GM23338 (cell line): ENCODE measurements at regions not wholly inside any gene's neighbourhood (a gene's known extent, or its start where the extent isn't known, plus 50 kb on each side); places are given as distances from the start of the nearest gene placed in this dataset.

Experiments used
- ATAC-seq: fragments of 200-7000 bp; cut with Tn5 transposase; 3 replicates; pipeline ENCODE4 v1.9.1; 2020
- DNase-seq: peaks from one replicate; pipeline ENCODE4 v3.0.0-alpha.2; 2015; ENCODE audit warnings: low spot score
- H2AFZ ChIP-seq: fragments of 200-600 bp; sonication (generic); 2 replicates; pipeline ENCODE4 v1.8.0; 2016; ENCODE audit warnings: antibody characterized with exemption, mild to moderate bottlenecking, moderate library complexity
- H3F3A ChIP-seq: fragments of 200-600 bp; sonication (generic); replicated peaks from 2 replicates; pipeline ENCODE4 v1.8.0; 2017; ENCODE audit warnings: antibody characterized with exemption, mixed run types, low read depth
- H3K27ac ChIP-seq: fragments of 200-600 bp; sonication (generic); 2 replicates; pipeline ENCODE4 v1.6.1; 2016; ENCODE audit warnings: low read depth
- H3K27me3 ChIP-seq: fragments of 200-600 bp; sonication (generic); 2 replicates; pipeline ENCODE4 v1.8.0; 2016; ENCODE audit warnings: mild to moderate bottlenecking, mixed run types, moderate library complexity; ENCODE audit not compliant: insufficient read depth
- H3K36me3 ChIP-seq: fragments of 200-600 bp; sonication (generic); 2 replicates; pipeline ENCODE4 v1.8.0; 2016; ENCODE audit warnings: mild to moderate bottlenecking; ENCODE audit not compliant: insufficient read depth
- H3K4me1 ChIP-seq: fragments of 200-600 bp; sonication (generic); 2 replicates; pipeline ENCODE4 v1.8.0; 2016; ENCODE audit warnings: mild to moderate bottlenecking, moderate library complexity; ENCODE audit not compliant: insufficient read depth
- H3K4me2 ChIP-seq: fragments of 200-600 bp; sonication (generic); 2 replicates; pipeline ENCODE4 v1.7.1; 2017; ENCODE audit warnings: mixed run types
- H3K4me3 ChIP-seq: fragments of 200-600 bp; sonication (generic); 2 replicates; pipeline ENCODE4 v1.6.1; 2016; ENCODE audit warnings: mixed run types
- H3K79me2 ChIP-seq: fragments of 200-600 bp; sonication (generic); replicated peaks from 2 replicates; pipeline ENCODE4 v1.8.0; 2017; ENCODE audit warnings: mild to moderate bottlenecking; ENCODE audit not compliant: insufficient read depth
- H3K9me2 ChIP-seq: fragments of 200-600 bp; sonication (generic); 2 replicates; pipeline ENCODE4 v1.8.0; 2017; ENCODE audit not compliant: insufficient read depth
- H4K20me1 ChIP-seq: fragments of 200-600 bp; sonication (generic); replicated peaks from 2 replicates; pipeline ENCODE4 v1.8.0; 2017; ENCODE audit warnings: mild to moderate bottlenecking; ENCODE audit not compliant: insufficient read depth
- H3K27ac Mint-ChIP-seq: 2 replicates; pipeline ENCODE4 v1.8.0; 2020; ENCODE audit warnings: inconsistent platforms, mild to moderate bottlenecking, moderate library complexity, mixed read lengths
- H3K27me3 Mint-ChIP-seq: 3 replicates; pipeline ENCODE4 v1.8.0; 2022; ENCODE audit warnings: low read depth, mild to moderate bottlenecking, moderate library complexity, mixed read lengths, inconsistent platforms; ENCODE audit not compliant: insufficient read depth, poor library complexity
- H3K36me3 Mint-ChIP-seq: 3 replicates; pipeline ENCODE4 v1.8.0; 2021; ENCODE audit warnings: low read depth, mild to moderate bottlenecking, inconsistent platforms, moderate library complexity, mixed read lengths
- H3K4me1 Mint-ChIP-seq: 3 replicates; pipeline ENCODE4 v1.8.0; 2020; ENCODE audit warnings: mild to moderate bottlenecking, inconsistent platforms, mixed read lengths
- H3K4me3 Mint-ChIP-seq: 3 replicates; pipeline ENCODE4 v1.8.0; 2021; ENCODE audit warnings: moderate library complexity, mild to moderate bottlenecking, inconsistent platforms, mixed read lengths
- H3K9me3 Mint-ChIP-seq: 3 replicates; pipeline ENCODE4 v1.8.0; 2020; ENCODE audit warnings: moderate library complexity, mild to moderate bottlenecking, inconsistent platforms, mixed read lengths
- CREB1 ChIP-seq: fragments of 250-450 bp; sonication (Bioruptor Pico); IDR thresholded peaks from 2 replicates; pipeline ENCODE4 v1.5.0; 2020; ENCODE audit warnings: low read depth, mild to moderate bottlenecking, moderate library complexity
- EZH2 ChIP-seq: fragments of 200-600 bp; sonication (generic); IDR thresholded peaks from one replicate; pipeline ENCODE4 v1.8.0; 2017; ENCODE audit warnings: antibody characterized with exemption, mild to moderate bottlenecking, low read depth; ENCODE audit not compliant: unreplicated experiment
- EZH2phosphoT487 ChIP-seq: fragments of 200-600 bp; sonication (generic); IDR thresholded peaks from one replicate; pipeline ENCODE4 v1.8.1; 2018; ENCODE audit warnings: antibody characterized with exemption; ENCODE audit not compliant: unreplicated experiment
- JUNB ChIP-seq: IDR thresholded peaks from one replicate; pipeline ENCODE4 v1.6.1; 2016; ENCODE audit warnings: antibody characterized with exemption; ENCODE audit not compliant: unreplicated experiment
- NANOG ChIP-seq: IDR thresholded peaks from 2 replicates; pipeline ENCODE4 v1.6.1; 2016; ENCODE audit warnings: antibody characterized with exemption, borderline replicate concordance
- POLR2AphosphoS5 ChIP-seq: IDR thresholded peaks from 2 replicates; pipeline ENCODE4 v1.6.1; 2016; ENCODE audit warnings: antibody characterized with exemption, low read depth
- STAT1 ChIP-seq: IDR thresholded peaks from one replicate; pipeline ENCODE4 v1.6.1; 2016; ENCODE audit warnings: antibody characterized with exemption; ENCODE audit not compliant: unreplicated experiment
- ZNF114 ChIP-seq: fragments of 250-450 bp; sonication (Bioruptor Pico); IDR thresholded peaks from 2 replicates; pipeline ENCODE4 v1.5.0; 2020; ENCODE audit warnings: mild to moderate bottlenecking, moderate library complexity
- ZNF462 ChIP-seq: fragments of 250-450 bp; sonication (Bioruptor Pico); IDR thresholded peaks from 2 replicates; pipeline ENCODE4 v1.5.0; 2020; ENCODE audit warnings: mild to moderate bottlenecking, moderate library complexity

- no peaks in the 10 kb centered on the region for H3K9me2 ChIP-seq
- H4K20me1 ChIP-seq, result no peaks in the 10 kb centered on the region
- TF ChIP-seq ZNF462, result no peak
- TF ChIP-seq JUNB, result no peak
- no peak for TF ChIP-seq CREB1 (CRISPR knock-in tag)
- TF ChIP-seq STAT1, result no peak
- TF ChIP-seq POLR2AphosphoS5, result no peak
- no peak for TF ChIP-seq NANOG
- TF ChIP-seq ZNF114 (CRISPR knock-in tag), result no peak
- TF ChIP-seq EZH2, result no peak
- no peak for TF ChIP-seq EZH2phosphoT487
- Mint-ChIP-seq H3K4me3 (no peak overlapping the region), H3K27ac (no peak overlapping the region), H3K9me3 (no peaks in the 10 kb centered on the region), H3K4me1 (peaks cover 13% of the 10 kb centered on the region), H3K36me3 (no peaks in the 10 kb centered on the region), H3K27me3 (no peaks in the 10 kb centered on the region)
- no peak for ATAC-seq
- no peak overlapping the region for H2AFZ ChIP-seq
- H3K36me3 ChIP-seq, result no peaks in the 10 kb centered on the region
- H3K4me2 ChIP-seq, result no peak overlapping the region
- H3K27me3 ChIP-seq, result no peaks in the 10 kb centered on the region
- H3K27ac ChIP-seq, result no peak overlapping the region
- DNase-seq, result no peak
- no peaks in the 10 kb centered on the region for H3F3A ChIP-seq
- H3K4me3 ChIP-seq, result no peak overlapping the region
- H3K4me1 ChIP-seq, result no peaks in the 10 kb centered on the region
- H3K79me2 ChIP-seq, result no peaks in the 10 kb centered on the region
These were observed 1540.2 kb upstream of the SLC39A10 start for GRCh38 chr2:194116861-194117260.
